Limb (tissue), 2 donors: ENCODE measurements at regions not wholly inside any gene's neighbourhood (a gene's known extent, or its start where the extent isn't known, plus 50 kb on each side); places are given as distances from the start of the nearest gene placed in this dataset.
"Not testable (repeated sequence)": the region's sequence is repeated elsewhere in the genome, so short reads cannot be mapped to it uniquely, and the experiment has no call there.

Source experiments
- DNase-seq, 2 donors: peaks; one replicate each; pipeline ENCODE4 v3.0.0-alpha.2; 2016; ENCODE audit errors: extremely low spot score in 2 of 2

DNA sequence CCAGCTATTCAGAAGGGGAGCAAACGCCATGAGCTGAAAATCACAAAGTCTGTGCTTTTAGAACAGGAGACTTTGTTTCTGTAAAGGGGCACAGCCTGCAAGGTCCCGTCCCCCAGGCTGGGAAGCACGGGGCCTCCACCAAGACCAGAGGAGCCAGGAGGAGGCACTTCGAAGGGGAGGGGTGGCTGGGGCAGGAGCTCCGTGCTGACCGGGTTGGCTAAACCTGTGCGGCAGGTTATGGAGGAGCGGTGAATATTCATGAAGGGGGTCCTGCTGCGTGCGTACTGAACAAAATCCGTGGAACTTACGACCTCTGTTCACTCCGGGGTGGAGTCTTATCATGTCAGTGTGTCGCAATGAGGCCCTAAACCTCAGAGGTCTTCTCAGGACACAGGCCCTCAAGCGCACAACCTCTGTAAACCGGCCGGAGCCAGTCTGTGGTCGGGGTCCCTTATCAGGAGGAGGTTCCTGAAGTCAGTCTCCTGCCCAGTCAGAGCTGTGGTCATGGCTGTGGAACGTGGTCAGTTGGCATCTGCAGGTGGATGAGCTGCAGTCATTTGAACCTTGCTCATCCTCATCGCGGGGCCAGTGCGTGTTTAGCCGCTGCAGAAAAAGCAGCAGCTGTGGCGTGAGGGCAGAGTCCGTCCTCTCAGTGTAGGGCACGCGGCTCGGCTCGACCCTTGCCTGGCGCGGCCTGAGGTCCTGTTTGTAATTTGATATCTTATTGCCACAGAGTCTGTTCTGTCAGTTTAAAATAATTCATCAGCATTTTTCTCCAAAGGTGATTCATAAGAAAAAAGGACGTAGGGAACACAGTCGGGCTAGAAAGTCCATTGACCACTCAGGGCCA is 5507.7 kb upstream of the TPTE start:
- DNase-seq = not testable (repeated sequence)

DNA sequence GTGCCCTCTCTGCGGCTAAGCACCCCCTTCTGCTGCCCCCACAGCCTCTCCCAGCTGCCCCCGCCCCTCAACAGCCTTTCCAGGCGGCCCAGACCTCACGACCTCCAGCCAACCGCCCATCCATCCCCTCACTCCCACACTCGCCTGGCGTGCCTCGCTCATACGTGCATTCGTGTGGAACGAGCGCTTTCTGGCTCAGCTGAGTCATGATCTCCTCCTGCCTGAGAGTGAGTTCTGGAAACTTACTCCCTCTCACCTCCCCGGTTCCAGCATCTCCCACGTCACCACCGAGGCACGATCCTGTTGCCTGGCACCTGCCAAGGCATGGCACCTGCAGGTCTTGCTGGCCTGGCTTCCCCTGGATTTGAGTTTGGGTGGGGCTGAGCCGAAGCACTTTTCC is 5506.2 kb upstream of the TPTE start:
- DNase-seq = not testable (repeated sequence)

DNA sequence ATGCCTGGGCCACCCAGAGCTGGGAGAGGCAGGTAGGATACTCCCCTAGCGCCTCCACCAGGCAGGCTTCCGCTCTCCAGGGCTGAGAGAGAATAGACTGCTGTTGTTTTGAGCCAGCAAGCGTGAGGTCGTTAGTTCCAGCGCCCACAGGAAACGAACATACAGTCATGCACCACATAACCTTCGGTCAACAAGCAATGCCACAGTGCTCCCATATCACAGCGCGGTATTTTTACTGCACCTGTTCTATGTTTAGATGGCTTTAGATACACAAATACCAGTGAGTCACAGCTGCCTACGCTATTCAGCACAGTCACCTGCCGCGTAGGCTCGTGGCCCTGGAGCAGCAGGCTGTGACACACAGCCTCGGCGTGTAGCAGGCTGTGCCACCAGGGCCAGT is 5502.3 kb upstream of the TPTE start:
- not testable (repeated sequence) for DNase-seq

DNA sequence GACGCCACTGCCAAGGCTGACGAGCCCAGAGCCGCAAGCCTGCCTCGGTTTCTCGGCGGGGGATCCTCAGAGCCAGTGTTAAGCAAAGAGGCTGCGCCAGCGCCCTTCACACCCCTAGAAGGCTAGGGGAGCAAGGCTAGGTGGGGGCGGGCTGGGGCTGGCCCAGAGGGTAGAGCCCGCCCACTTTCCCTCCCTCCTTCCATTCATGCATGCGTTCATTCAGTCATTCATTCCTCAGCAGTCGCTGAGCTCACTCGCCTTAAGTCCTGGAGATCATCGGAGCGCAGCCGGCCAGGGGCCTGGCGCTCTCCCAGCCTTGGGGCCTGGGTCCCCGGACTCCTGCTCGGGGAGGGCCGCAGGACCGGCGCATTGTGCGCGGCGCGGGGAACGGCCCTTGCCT is 5499.6 kb upstream of the TPTE start:
- DNase-seq = not testable (repeated sequence)

DNA sequence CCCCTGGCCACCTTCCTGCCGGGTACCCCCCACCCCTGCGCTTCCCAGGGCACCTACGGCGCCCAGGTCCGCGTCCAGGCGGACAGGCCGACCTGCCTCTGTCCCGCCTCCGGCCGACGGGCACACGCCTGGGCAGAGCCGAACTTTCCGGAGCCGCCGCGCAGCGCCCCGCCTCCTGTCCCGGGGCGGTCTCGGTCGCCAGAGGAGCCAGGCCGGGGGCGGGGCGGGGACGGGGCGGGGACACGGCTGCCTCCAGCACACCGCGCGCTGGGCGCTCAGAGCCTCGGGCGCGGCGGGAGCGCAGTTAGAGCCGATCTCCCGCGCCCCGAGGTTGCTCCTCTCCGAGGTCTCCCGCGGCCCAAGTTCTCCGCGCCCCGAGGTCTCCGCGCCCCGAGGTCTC is 5499.1 kb upstream of the TPTE start:
- not testable (repeated sequence) for DNase-seq

DNA sequence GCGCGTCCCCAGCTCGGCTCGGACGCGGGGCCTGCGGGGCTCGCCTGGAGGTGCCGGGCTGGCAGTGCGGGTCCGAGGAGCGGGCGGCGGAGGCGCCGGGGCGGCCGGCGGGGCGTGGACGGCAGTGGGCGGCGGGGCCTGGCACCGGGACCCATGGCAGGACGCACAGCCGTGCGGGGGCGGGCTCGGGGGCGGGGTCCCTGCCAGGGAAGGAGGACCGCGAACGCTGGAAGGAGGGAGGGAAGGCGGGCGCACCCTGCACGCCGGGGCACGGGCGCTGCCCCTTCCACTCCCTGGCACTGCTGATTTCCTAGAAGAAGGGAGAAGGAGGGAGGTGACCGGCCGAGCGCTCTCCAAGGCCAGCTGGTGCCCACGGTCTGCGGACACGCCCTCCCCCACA is 5498.6 kb upstream of the TPTE start:
- not testable (repeated sequence) for DNase-seq

DNA sequence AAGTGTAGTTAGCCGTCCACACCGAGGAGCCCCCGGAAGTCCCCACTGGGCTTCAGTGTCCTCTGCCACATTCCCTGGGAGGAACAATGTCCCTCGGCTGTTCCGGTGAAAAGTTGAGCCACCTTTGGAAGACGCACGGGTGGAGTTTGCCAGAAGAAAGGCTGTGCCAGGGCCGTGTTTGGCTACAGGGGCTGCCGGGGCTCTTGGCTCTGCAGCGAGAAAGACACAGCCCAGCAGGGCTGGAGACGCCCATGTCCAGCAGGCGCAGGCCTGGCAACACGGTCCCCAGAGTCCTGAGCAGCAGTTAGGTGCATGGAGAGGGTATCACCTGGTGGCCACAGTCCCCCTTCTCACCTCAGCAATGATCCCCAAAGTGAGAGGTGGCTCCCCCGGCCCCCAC is 5486.2 kb upstream of the TPTE start:
- not testable (repeated sequence) for DNase-seq

DNA sequence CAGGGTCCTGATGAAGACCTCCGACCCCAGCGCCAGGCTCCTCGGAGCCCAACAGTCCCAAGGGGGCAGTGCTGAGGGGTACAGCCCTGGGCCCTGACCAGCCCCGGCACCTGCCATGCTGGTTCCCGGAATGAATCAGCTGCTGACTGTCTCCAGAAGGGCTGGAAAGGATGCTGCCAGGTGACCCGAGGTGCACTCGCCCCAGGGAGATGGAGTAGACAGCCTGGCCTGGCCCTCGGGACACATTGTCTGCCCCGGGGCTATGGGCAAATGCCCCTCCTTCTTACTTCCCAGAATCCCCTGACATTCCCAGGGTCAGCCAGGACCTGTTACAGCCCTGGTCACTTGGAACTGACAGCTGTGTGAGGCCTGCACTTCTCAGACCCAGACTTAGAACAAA is 5485.8 kb upstream of the TPTE start:
- DNase-seq = not testable (repeated sequence)

DNA sequence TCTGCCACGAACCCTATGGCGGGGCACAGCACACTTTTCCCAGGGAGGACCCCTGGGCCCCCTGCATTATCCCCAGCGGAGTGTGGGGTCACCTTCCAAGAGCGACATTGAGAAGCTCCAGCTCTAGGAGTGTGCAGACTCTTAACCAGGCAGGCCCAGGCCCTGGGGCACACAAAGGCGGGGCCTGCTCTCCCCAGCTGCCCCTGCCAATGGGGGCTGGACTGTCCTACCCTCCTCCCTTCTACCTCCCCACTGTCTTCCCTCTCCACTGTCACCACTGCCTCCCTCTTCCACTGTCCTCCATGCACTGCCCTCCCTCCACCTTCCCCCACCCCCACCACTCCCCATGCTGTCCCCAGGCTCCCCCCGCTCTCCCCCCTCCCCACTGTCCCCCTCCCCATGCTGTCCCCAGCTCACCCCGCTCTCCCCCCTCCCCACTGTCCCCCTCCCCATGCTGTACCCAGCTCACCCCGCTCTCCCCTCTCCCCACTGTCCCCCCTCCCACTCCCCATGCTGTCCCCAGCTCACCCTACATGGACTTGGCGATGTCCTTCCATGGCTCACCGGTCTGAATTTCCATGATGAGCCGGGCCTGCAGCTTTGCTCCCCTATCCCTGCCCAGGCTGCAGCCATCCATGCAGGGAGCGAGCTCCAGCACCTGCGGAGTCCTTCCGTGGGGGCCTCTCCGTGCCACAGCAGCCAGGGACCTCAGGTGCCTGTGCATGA is 5483.6 kb upstream of the TPTE start:
- DNase-seq = not testable (repeated sequence)

DNA sequence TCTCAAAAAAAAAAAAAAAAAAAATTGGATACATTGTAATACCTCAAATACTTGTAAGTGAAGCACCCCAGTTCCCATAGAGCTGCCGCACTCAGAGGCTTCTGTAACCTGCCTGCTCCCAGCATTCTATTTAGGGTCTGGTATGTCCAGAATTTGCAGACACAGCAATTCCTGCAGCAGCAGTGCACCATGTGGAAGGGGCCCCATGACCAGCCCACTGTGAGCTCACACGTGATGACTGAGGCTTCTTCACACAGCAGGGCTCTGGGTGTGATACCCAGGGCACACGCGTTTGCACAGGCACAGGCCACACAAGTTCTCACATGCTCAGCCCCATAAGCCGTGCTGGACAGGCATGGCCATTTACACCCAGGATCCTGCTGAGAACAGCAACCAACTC is 5481.5 kb upstream of the TPTE start:
- DNase-seq = not testable (repeated sequence)

DNA sequence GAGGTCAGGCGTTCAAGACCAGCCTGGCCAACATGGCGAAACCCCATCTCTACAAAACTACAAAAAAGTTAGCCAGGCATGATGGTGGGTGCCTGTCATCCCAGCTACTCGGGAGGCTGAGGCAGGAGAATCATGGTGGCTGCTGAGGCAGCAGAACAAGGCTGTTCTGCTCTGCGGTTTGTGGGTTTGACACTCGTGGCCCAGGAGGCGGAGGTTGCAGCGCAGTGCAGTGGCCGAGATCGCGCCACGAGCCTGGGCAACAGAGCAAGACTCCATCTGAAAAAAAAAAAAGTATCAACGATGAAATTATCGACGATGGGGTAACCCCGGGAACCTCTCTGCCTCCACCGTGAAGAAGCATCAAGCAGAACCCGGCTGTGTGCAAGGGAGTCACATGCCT is 5478.8 kb upstream of the TPTE start:
- not testable (repeated sequence) for DNase-seq

DNA sequence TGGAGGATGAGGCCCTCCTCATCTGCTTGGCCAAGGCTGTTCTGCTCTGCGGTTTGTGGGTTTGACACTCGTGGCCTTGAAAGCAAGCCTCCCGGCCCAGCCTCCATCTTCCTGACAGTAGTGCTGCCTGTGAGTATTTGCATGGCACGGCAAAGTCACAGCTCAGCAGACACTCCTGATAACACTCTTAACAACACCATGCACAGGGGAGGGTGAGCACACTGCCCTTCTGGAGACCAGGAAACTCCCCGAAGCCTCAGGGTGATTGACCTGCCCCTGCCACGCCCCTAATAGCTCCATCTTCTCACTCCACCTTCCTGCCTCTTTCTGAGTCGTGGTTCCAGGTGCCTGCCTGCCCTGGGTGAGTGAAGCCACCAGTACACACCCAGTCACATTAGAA is 5476.6 kb upstream of the TPTE start:
- DNase-seq = not testable (repeated sequence)

DNA sequence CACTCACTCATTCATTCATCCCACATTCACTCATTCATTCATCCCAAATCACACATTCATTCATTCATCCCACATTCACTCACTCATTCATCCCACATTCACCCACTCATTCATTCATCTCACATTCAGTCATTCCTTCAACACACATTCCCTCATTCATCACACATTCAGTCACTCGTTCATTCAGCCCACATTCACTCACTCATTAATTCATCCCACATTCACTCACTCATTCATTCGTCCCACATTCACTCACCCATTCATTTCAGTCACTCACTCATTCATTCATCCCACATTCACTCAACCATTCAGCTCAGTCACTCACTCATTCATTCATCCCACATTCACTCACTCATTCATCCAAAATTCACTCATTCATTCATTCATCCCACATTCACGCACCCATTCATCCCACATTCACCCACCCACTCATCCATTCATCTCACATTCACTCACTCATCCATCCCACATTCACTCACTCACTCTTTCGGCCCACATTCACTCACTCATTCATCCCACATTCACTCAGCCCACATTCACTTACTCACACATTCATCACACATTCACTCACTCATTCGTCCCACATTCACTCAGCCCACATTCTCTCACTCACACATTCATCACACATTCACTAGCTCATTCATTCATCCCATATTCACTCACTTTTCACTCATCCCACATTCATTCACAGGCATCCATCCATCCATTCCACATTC is 5469.9 kb upstream of the TPTE start:
- DNase-seq = not testable (repeated sequence)

DNA sequence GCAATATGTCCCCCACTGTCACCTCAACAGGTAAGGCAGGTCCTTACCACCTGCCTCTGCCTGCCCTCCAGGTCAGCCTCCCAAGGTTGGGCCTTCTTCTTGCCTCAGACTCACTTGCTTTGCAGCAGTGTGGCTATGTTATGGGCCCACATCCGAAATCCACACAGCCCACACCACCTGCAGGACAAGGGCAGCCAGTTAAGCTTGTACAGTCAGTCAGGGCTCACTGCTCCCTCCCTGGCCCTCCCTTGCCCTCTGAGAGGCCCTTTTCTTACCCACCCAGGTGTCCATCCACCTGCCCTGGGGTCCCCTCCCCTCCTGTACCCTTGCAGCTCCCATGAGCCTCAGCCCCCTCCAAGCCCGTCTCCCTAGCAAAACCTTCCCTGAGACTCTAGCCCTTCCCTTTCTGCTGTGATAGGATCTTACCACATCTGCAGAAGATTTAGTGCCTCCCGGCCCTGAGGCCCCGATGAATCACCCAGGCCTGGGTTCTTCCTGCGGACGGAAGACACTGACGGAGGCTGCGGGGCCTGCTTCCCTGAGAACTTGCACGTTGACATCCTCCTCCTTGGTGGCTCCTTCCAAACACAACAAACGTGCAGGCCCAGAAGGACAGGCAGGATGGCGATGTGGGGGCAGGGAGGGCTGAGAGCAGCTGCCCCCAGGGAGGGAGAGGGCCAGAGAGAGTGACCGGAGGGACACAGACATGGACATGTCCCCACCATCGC is 5466.2 kb upstream of the TPTE start:
- DNase-seq = not testable (repeated sequence)

DNA sequence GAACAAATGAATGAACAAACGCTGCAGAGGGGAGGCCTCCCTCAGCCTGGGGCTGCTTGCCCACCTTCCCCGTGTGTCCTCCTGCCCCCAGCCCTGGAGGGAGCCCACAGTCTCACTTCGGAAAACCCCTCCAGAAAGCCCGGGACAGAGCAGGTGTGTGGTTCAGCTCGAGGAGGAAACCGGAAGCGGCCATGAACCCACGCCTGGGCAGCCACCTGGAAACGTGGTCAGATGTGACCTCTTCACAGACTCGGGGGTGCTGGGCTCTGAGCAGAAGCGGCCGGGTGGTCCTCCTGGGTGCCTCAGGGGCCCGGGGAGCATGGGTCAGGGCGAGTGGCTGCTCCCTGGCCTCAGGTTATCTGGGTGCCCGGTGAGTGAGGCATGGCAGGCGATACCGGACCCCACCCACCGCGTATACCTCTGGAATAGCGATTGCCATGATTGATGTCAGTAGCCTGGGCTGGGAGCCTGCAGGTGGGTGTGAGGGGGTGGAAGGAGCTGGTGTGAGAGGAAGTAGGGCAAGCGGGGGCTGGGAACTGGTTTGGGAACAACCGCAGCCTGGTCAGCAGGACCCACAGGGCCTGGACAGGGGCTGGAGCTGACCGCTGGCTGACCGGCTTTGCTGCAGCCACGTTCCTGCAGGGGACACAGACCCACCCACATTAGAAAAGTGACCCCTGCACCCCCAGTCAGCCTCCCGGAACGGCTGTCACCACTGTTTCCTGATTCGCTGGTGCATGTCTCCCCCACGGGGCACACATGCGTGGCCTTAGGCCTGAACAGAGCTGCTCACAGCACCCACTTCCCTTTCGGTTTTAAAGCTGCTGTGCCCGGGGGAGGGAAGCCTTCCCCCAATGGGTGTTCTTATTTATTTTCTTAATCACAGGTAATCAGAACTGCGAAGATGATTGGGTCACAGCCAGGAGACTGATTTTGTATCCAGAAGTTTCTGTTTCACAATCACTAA is 5465.1 kb upstream of the TPTE start:
- DNase-seq = not testable (repeated sequence)

DNA sequence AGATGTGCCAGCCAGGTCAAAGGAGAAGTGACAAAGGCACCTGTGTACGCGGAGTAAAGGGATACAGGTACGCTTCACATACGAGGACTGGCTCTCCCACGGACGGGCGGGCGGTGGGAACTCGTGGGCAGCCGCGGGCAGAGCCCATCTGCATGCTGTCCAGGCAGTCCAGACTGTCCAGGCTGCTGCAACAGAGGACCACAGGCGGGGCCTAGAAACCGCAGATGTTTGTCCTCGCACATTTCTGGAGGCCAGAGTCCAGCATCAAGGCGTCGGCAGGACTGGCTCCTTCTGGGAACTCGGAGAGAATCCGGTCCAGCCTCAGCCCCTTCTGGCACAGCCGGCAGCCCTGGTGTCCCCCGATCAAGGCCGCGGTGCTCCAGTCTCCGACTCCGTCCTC is 5464.3 kb upstream of the TPTE start:
- not testable (repeated sequence) for DNase-seq

DNA sequence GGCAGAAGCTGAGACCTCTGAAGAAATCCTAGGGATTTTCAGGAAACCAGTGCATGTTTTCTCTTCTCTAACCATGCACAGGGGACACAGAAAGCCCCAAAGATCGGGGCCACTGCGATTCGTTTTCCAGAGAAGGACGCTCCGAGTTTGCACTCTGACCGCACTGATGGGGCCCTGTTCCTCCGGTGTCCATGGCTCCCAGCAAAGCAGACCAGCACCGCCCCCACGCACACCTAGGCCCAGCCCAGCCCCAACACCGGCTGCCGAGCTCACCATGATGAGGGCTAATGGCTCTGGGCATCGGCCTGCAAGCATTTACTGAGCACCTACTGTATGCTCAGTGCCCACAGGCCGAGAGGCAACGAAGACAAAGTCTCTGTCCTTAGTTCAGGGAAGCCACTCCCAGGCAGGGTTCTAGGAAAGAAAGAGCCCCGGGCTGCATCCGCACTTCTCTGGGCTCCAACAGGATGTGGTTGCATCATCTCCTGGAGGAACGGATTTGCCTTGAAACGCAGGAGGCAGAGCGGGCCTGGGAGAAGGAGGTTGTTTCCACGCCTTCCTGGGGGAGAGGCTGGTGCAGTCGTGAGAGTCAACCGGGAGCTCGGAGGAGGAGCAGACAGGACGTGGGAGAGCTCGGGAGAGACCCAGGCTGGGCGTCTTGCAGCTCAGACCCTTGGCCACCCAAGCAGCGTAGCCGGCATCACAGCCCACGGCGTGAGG is 5460.9 kb upstream of the TPTE start:
- DNase-seq = not testable (repeated sequence)

DNA sequence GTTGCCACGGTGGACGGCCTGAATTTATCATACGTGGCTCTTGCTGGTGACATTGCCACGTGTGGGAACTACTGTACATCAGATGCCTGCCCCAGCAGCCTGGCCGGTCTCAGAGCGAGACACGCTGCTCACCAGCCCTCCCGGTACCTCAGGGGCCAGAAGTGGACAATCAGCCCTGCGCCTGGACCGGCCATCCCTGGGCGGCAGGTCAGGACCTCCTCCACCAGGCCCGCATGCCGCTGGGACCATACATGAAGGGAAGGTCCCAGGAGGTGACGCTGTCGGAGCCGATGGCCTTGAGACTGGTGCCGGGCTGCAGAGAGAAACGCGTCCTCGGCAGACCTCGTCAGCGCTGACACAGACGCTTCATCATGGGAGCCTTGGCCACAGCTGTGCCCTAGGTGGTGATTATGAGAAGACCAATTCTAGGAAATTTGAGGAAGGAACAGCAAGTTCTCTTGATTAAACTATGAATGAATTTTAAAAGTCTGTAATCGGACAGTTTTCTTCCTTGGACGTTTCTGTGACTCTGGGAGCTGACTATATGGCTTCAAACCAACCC is 5456.7 kb upstream of the TPTE start:
- not testable (repeated sequence) for DNase-seq
